Activated naive CD4-positive, alpha-beta T cell treated with anti-CD3 and anti-CD28 coated beads for 36 hours (primary cell): ENCODE measurements at regions not wholly inside any gene's neighbourhood (a gene's known extent, or its start where the extent isn't known, plus 50 kb on each side); places are given as distances from the start of the nearest gene placed in this dataset.

Source experiments
- CTCF ChIA-PET: fragments of 350-600 bp; sonication (Branson Sonifier 250); formaldehyde crosslinking; loops from one replicate; lab custom pipeline; 2021; ENCODE audit warnings: antibody characterized with exemption; lab: Charles Lee
- DNase-seq: peaks from one replicate; pipeline ENCODE4 v3.0.0-alpha.2; 2020
- H3K27ac Mint-ChIP-seq: one replicate; pipeline ENCODE4 v1.8.0; 2021; ENCODE audit warnings: mild to moderate bottlenecking, mixed read lengths
- H3K27me3 Mint-ChIP-seq: one replicate; pipeline ENCODE4 v1.8.0; 2021; ENCODE audit warnings: low read depth, mixed read lengths
- H3K36me3 Mint-ChIP-seq: one replicate; pipeline ENCODE4 v1.8.0; 2021; ENCODE audit warnings: low read depth, mixed read lengths
- H3K4me1 Mint-ChIP-seq: one replicate; pipeline ENCODE4 v1.8.0; 2021; ENCODE audit warnings: low read depth, mixed read lengths
- H3K4me3 Mint-ChIP-seq: one replicate; pipeline ENCODE4 v1.8.0; 2021; ENCODE audit warnings: mild to moderate bottlenecking, moderate library complexity, mixed read lengths
- H3K9me3 Mint-ChIP-seq: one replicate; pipeline ENCODE4 v1.8.0; 2021; ENCODE audit warnings: mixed read lengths
- intact Hi-C: fragments of 100-400 bp; cut with micrococcal nuclease; formaldehyde crosslinking; loops from one replicate; pipeline ENCODE4 v1.15.1; 2023

- peaks cover 12% of the 10 kb centered on the region for H3K4me1 Mint-ChIP-seq
- H3K36me3 Mint-ChIP-seq: no peaks in the 10 kb centered on the region
- no peaks in the 10 kb centered on the region for H3K27me3 Mint-ChIP-seq
- no peak overlapping the region for H3K27ac Mint-ChIP-seq
- intact Hi-C loops: no loop called here
- no peak for DNase-seq
- H3K9me3 Mint-ChIP-seq: peaks cover 5% of the 10 kb centered on the region
- CTCF ChIA-PET: no interaction called here
- H3K4me3 Mint-ChIP-seq: no peak overlapping the region
Measured at GRCh38 chrX:40283981-40284380, 186.2 kb upstream of the BCOR start.

- H3K4me1 Mint-ChIP-seq: peaks cover 12% of the 10 kb centered on the region
- DNase-seq: no peak
- peaks cover 5% of the 10 kb centered on the region for H3K9me3 Mint-ChIP-seq
- no peak overlapping the region for H3K4me3 Mint-ChIP-seq
- CTCF ChIA-PET: no interaction called here
- H3K27me3 Mint-ChIP-seq: no peaks in the 10 kb centered on the region
- intact Hi-C loops: no loop called here
- no peaks in the 10 kb centered on the region for H3K36me3 Mint-ChIP-seq
- no peak overlapping the region for H3K27ac Mint-ChIP-seq
Measured at GRCh38 chrX:40282946-40283660, 185.3 kb upstream of the BCOR start.

GRCh38 chrX:40282348-40282747 is 184.6 kb upstream of the BCOR start:
- H3K27ac Mint-ChIP-seq: no peak overlapping the region
- intact Hi-C loops: no loop called here
- peaks cover 5% of the 10 kb centered on the region for H3K9me3 Mint-ChIP-seq
- H3K4me1 Mint-ChIP-seq: peaks cover 12% of the 10 kb centered on the region
- no peak overlapping the region for H3K4me3 Mint-ChIP-seq
- H3K27me3 Mint-ChIP-seq: no peaks in the 10 kb centered on the region
- no peaks in the 10 kb centered on the region for H3K36me3 Mint-ChIP-seq
- CTCF ChIA-PET: no interaction called here
- DNase-seq: no peak

- intact Hi-C loops: no loop called here
- CTCF ChIA-PET: no interaction called here
- peak; percentile 17 for DNase-seq
- Mint-ChIP-seq H3K27me3 (no peaks in the 10 kb centered on the region), H3K4me3 (no peak overlapping the region), H3K27ac (no peak overlapping the region), H3K4me1 (peaks cover 12% of the 10 kb centered on the region), H3K36me3 (no peaks in the 10 kb centered on the region), H3K9me3 (peaks cover 5% of the 10 kb centered on the region)
Measured at GRCh38 chrX:40281336-40282005, 183.7 kb upstream of the BCOR start.

- no peak overlapping the region for H3K27ac Mint-ChIP-seq
- no peak overlapping the region for H3K4me3 Mint-ChIP-seq
- no peaks in the 10 kb centered on the region for H3K27me3 Mint-ChIP-seq
- peaks cover 5% of the 10 kb centered on the region for H3K9me3 Mint-ChIP-seq
- intact Hi-C loops: no loop called here
- H3K4me1 Mint-ChIP-seq: peaks cover 12% of the 10 kb centered on the region
- DNase-seq: no peak
- CTCF ChIA-PET: no interaction called here
- H3K36me3 Mint-ChIP-seq: no peaks in the 10 kb centered on the region
Measured at GRCh38 chrX:40279762-40280161, 182.0 kb upstream of the BCOR start.

GRCh38 chrX:40279091-40279430 is 181.3 kb upstream of the BCOR start:
- Mint-ChIP-seq H3K9me3 (peaks cover 5% of the 10 kb centered on the region), H3K4me3 (no peak overlapping the region), H3K4me1 (peaks cover 12% of the 10 kb centered on the region), H3K27me3 (no peaks in the 10 kb centered on the region), H3K27ac (no peak overlapping the region), H3K36me3 (no peaks in the 10 kb centered on the region)
- intact Hi-C loops: no loop called here
- CTCF ChIA-PET: no interaction called here
- DNase-seq: no peak

- H3K27me3 Mint-ChIP-seq: no peaks in the 10 kb centered on the region
- no peak overlapping the region for H3K4me3 Mint-ChIP-seq
- no peaks in the 10 kb centered on the region for H3K36me3 Mint-ChIP-seq
- DNase-seq: peak; percentile 31
- H3K4me1 Mint-ChIP-seq: peaks cover 12% of the 10 kb centered on the region
- intact Hi-C loops: no loop called here
- H3K9me3 Mint-ChIP-seq: peaks cover 5% of the 10 kb centered on the region
- H3K27ac Mint-ChIP-seq: no peak overlapping the region
- CTCF ChIA-PET: no interaction called here
Measured at GRCh38 chrX:40278340-40279090, 180.8 kb upstream of the BCOR start.

GRCh38 chrX:40277672-40278071 is 179.9 kb upstream of the BCOR start:
- H3K27me3 Mint-ChIP-seq: no peaks in the 10 kb centered on the region
- intact Hi-C loops: no loop called here
- no peaks in the 10 kb centered on the region for H3K36me3 Mint-ChIP-seq
- CTCF ChIA-PET: no interaction called here
- H3K9me3 Mint-ChIP-seq: peaks cover 5% of the 10 kb centered on the region
- H3K27ac Mint-ChIP-seq: no peak overlapping the region
- peaks cover 17% of the 10 kb centered on the region for H3K4me1 Mint-ChIP-seq
- DNase-seq: no peak
- no peak overlapping the region for H3K4me3 Mint-ChIP-seq

GRCh38 chrX:40273356-40274050 is 175.7 kb upstream of the BCOR start:
- CTCF ChIA-PET: no interaction called here
- Mint-ChIP-seq H3K27me3 (no peaks in the 10 kb centered on the region), H3K4me3 (no peak overlapping the region), H3K27ac (no peak overlapping the region), H3K36me3 (no peaks in the 10 kb centered on the region), H3K9me3 (peaks cover 5% of the 10 kb centered on the region), H3K4me1 (peaks cover 5% of the 10 kb centered on the region)
- intact Hi-C loops: no loop called here
- DNase-seq: peak; percentile 13

- Mint-ChIP-seq H3K9me3 (peaks cover 5% of the 10 kb centered on the region), H3K27me3 (no peaks in the 10 kb centered on the region), H3K4me3 (no peak overlapping the region), H3K36me3 (no peaks in the 10 kb centered on the region), H3K27ac (no peak overlapping the region), H3K4me1 (peaks cover 5% of the 10 kb centered on the region)
- CTCF ChIA-PET: no interaction called here
- DNase-seq: no peak
- intact Hi-C loops: no loop called here
Measured at GRCh38 chrX:40272776-40273175, 175.0 kb upstream of the BCOR start.

- H3K9me3 Mint-ChIP-seq: peaks cover 5% of the 10 kb centered on the region
- no peaks in the 10 kb centered on the region for H3K36me3 Mint-ChIP-seq
- H3K4me3 Mint-ChIP-seq: no peak overlapping the region
- H3K27me3 Mint-ChIP-seq: no peaks in the 10 kb centered on the region
- intact Hi-C loops: no loop called here
- CTCF ChIA-PET: no interaction called here
- DNase-seq: no peak
- peaks cover 8% of the 10 kb centered on the region for H3K4me1 Mint-ChIP-seq
- no peak overlapping the region for H3K27ac Mint-ChIP-seq
Measured at GRCh38 chrX:40272141-40272540, 174.4 kb upstream of the BCOR start.

GRCh38 chrX:40268188-40268520 is 170.4 kb upstream of the BCOR start:
- intact Hi-C loops: loop anchor here (5.0 to 10.0 kb wide), 4 partner anchors 161 to 613 kb away; no protein-coding TSS in a partner anchor
- H3K36me3 Mint-ChIP-seq: no peaks in the 10 kb centered on the region
- peaks cover 12% of the 10 kb centered on the region for H3K4me1 Mint-ChIP-seq
- DNase-seq: no peak
- no peak overlapping the region for H3K4me3 Mint-ChIP-seq
- H3K27ac Mint-ChIP-seq: no peak overlapping the region
- CTCF ChIA-PET: interaction anchor here (0.8 to 2.3 kb wide), 2 partner anchors 33 to 452 kb away, joined by 4 to 13 read pairs; no protein-coding TSS in a partner anchor
- H3K9me3 Mint-ChIP-seq: no peaks in the 10 kb centered on the region
- no peaks in the 10 kb centered on the region for H3K27me3 Mint-ChIP-seq
